Spleen (tissue), 11 donors: ENCODE measurements at regions not wholly inside any gene's neighbourhood (a gene's known extent, or its start where the extent isn't known, plus 50 kb on each side); places are given as distances from the start of the nearest gene placed in this dataset.

ENCODE experiments used
- DNase-seq: peaks from one replicate; pipeline ENCODE4 v3.0.0-alpha.2; 2020
- H3K27ac ChIP-seq, 8 donors: fragments of 200-600 bp; sonication (generic) in 7 of 8; 1 replicate in 4 of 8; 2 replicates in 4 of 8; pipeline versions ENCODE4 v1.5.0 to v1.8.0; 2016 to 2021; ENCODE audit warnings: inconsistent platforms in 4 of 8, mild to moderate bottlenecking in 4 of 8, moderate library complexity in 1 of 8
- H3K27me3 ChIP-seq, 7 donors: fragments of 200-600 bp; sonication (generic) in 6 of 7; replicated peaks in 1 of 7; 1 replicate in 4 of 7; 2 replicates in 3 of 7; pipeline versions ENCODE4 v1.5.0 to v1.8.0; 2016 to 2021; ENCODE audit warnings: inconsistent platforms in 3 of 7, mild to moderate bottlenecking in 1 of 7
- H3K36me3 ChIP-seq, 6 donors: fragments of 200-600 bp; sonication (generic) in 5 of 6; 1 replicate in 4 of 6; 2 replicates in 2 of 6; pipeline versions ENCODE4 v1.5.0 to v1.8.0; 2016 to 2021; ENCODE audit warnings: inconsistent platforms in 2 of 6
- H3K4me1 ChIP-seq, 6 donors: fragments of 200-600 bp; sonication (generic) in 5 of 6; 1 replicate in 3 of 6; 2 replicates in 3 of 6; pipeline versions ENCODE4 v1.5.0 to v1.8.0; 2016 to 2021; ENCODE audit warnings: inconsistent platforms in 3 of 6
- H3K4me3 ChIP-seq, 8 donors: fragments of 200-600 bp; sonication (generic) in 7 of 8; 1 replicate in 4 of 8; 2 replicates in 4 of 8; pipeline versions ENCODE4 v1.5.0 to v1.8.0; 2016 to 2021; ENCODE audit warnings: inconsistent platforms in 4 of 8, mild to moderate bottlenecking in 4 of 8, moderate library complexity in 2 of 8
- H3K9me3 ChIP-seq, 8 donors: fragments of 200-600 bp; sonication (generic) in 7 of 8; 1 replicate in 4 of 8; 2 replicates in 4 of 8; pipeline versions ENCODE4 v1.5.0 to v1.8.0; 2016 to 2021; ENCODE audit warnings: inconsistent platforms in 4 of 8
- POLR2A ChIP-seq, 3 donors: fragments of 450-650 bp; IDR thresholded peaks; one replicate each; pipeline ENCODE4 v1.5.1; 2017; ENCODE audit warnings: antibody characterized with exemption in 3 of 3, mild to moderate bottlenecking in 1 of 3
- POLR2AphosphoS5 ChIP-seq, 3 donors: sonication (generic); formaldehyde crosslinking; IDR thresholded peaks; one replicate each; pipeline ENCODE4 v1.5.1; 2017; ENCODE audit warnings: antibody characterized with exemption in 3 of 3
- WGBS, 5 donors: extraction: QIAGEN DNeasy Blood & Tissue Kit in 3 of 5; methylation state at CpG; one replicate each; pipeline versions ENCODE4 v1.1.5 to v1.1.7; 2013 to 2018; 5-methylcytosine and 5-hydroxymethylcytosine counted together
- intact Hi-C: fragments of 100-400 bp; cut with DNase I; formaldehyde crosslinking; loops from one replicate; pipeline ENCODE4 v1.15.0; 2023; ENCODE audit warnings: low total_unique reads
- TF ChIP-seq, protein P1 (sequence below), 11 experiments: fragments of 200-600 bp in 7 of 11; fragments of 450-650 bp in 4 of 11; sonication (generic) in 4 of 11; IDR thresholded peaks in 8 of 11; conservative IDR thresholded peaks in 3 of 11; 1 replicate in 7 of 11; 2 replicates in 4 of 11; pipeline versions ENCODE4 v1.4.0 to v1.8.0; 2016 to 2021; ENCODE audit warnings: antibody characterized with exemption in 11 of 11, inconsistent platforms in 4 of 11, mild to moderate bottlenecking in 1 of 11
- donor health status: healthy with polysubstance abuse.
- donor health status: DM: no; HTN: no; CAD: no; lungs with moderate emphysema.
- donor health status: DM: no; HTN: no; CAD: no.
- donor health status: Bipolar disorder and iron deficiency.
- donor health status: healthy.
- donor health status: DM: no; HTN: no; CAD: no.
- donor health status: DM: yes; HTN: yes; CAD: no.

DNA sequence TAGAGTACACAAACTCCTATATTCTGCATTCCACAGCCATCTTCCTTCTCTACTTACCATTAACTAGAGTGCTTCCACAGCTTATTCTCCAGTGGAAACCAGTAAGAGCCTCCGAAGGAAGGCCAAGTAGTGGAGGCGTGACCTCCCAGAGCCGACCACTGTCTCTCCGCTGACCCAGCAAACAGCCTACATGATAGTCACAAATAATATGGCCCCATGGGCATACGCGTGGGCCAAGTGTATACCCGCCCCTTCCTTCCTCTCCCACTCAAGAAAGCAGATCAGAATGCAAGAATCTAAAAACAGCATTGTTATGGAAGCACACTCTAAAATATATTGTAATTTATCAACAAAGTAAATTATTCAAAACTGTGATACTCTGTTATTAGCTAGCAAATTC is 526.6 kb upstream of the JARID2 start:
- Histone ChIP-seq H3K27me3 (no peaks in the 10 kb centered on the region), H3K4me3 (no peak overlapping the region), H3K4me1 (peaks cover 30 to 83% (median 70%) of the 10 kb centered on the region in 6 donors), H3K27ac (peak overlapping the region in 5 of 8 donors; percentile 76 to 91 (median 87)), H3K36me3 (no peaks in the 10 kb centered on the region), H3K9me3 (no peaks in the 10 kb centered on the region)
- TF ChIP-seq POLR2AphosphoS5 (IDR thresholded peaks at IDR 0.05) (peak in 1 of 3 donors; percentile 16), POLR2A (IDR thresholded peaks at IDR 0.05) (no peak)
- DNase-seq = no peak
- intact Hi-C loops = no loop called here
- 31 to 54% (median 46%) methylated on average over 7 of the region's 7 CpGs for WGBS, 5 donors

DNA sequence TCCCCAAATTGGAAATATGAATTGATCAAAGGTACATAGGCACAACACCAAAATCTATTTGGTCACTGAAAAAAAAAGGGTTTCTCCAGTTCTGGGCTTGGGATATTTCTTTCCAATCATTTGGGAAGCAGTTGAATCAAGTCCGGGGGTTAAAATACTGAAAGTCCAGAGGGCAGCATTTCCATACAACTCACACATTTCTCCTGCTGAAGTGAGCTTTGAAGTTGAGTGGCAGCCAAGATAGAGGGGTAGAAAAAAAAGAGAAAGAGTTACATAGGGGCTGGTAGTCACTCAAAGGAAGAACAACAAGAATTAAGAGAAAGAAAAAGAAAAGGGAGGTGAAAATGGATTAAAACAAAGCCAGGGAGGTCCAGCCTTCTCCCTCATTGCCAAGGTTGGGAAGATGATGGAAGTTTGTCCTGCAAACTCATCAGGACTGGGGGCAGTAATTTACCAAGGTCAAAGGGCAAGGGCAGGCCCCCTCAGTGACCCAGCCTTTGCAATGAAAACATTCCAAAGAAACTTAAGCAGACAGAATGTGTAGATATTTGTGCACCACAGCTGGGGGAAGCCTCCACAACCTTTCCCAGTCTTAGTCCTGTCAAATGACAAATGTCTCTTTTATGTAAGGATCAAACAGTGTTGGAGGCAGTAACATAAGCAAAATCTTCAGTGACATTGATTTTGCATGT is 525.3 kb upstream of the JARID2 start:
- Histone ChIP-seq H3K27ac (peak overlapping the region; percentile 43 to 91 (median 80)), H3K36me3 (no peaks in the 10 kb centered on the region), H3K4me3 (peak overlapping the region in 1 of 8 donors; percentile 57), H3K9me3 (no peaks in the 10 kb centered on the region), H3K4me1 (peaks cover 30 to 83% (median 70%) of the 10 kb centered on the region in 6 donors), H3K27me3 (no peaks in the 10 kb centered on the region)
- no peak for DNase-seq
- 76 to 85% (median 79%) methylated on average over 1 of the region's 1 CpG for WGBS, 5 donors
- intact Hi-C loops = no loop called here
- no peak for TF ChIP-seq POLR2AphosphoS5 (IDR thresholded peaks at IDR 0.05)
- TF ChIP-seq, protein P1, sequence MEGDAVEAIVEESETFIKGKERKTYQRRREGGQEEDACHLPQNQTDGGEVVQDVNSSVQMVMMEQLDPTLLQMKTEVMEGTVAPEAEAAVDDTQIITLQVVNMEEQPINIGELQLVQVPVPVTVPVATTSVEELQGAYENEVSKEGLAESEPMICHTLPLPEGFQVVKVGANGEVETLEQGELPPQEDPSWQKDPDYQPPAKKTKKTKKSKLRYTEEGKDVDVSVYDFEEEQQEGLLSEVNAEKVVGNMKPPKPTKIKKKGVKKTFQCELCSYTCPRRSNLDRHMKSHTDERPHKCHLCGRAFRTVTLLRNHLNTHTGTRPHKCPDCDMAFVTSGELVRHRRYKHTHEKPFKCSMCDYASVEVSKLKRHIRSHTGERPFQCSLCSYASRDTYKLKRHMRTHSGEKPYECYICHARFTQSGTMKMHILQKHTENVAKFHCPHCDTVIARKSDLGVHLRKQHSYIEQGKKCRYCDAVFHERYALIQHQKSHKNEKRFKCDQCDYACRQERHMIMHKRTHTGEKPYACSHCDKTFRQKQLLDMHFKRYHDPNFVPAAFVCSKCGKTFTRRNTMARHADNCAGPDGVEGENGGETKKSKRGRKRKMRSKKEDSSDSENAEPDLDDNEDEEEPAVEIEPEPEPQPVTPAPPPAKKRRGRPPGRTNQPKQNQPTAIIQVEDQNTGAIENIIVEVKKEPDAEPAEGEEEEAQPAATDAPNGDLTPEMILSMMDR (IDR thresholded peaks at IDR 0.05 in 8 of 11, conservative IDR thresholded peaks at IDR 0.05 in 3 of 11) = no peak
- TF ChIP-seq POLR2A (IDR thresholded peaks at IDR 0.05) = no peak

DNA sequence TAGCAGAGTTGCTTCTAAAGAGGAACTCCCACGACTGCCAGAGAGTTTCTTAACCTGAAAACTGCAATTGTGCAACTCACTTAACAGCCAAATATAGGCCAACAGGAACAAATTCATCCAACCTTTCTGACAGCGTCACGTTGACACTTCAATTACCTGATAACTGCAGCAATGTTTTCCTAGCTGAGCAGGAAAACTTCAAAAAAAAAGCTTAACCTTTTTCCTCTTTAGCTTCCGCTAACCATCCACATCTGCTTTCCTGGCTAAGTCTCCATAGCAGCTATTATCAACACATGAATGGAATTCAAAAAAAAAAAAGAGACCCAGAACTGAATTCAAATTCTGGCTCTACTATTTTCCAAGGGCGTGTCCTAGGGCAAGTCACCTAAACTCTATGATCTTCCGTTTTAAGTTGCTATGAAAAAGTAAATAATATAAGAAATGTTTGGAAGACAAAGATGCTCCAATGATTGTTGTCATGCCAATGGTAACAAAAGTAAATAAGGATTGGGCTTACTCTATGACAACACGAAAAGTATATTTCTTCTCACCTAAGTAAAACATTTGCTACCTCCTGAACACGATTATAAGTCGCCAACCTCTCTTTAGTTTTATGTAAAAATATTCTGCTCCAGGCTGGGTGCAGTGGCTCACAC is 524.6 kb upstream of the JARID2 start:
- intact Hi-C loops = no loop called here
- peak overlapping the region; percentile 43 to 91 (median 80) for H3K27ac ChIP-seq

DNA sequence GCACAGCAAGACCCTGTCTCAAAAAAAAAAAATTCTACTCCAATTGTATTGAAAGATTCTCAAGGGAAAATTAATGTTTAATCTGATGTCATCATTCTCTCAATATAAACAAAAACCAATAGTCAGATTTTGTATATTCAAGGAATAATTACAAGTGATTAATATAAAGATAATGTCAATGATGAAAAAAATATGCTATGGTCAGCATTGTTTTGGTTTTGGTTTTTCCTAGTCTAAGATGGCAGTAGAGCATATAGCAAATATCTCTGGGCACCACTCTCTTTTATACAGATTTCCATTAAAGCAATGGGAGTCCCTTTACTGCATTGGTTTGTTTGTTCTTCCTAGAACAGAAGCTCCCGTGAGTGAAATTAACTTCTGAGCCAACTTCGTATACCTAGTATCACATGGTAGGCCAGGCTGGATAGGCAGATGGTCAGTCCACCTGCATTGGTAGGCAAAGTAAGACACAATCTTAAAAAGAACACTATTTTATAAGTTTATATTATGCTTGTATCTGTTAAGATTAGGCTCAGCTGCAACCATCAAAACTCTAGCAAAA is 523.8 kb upstream of the JARID2 start:
- Histone ChIP-seq H3K4me1 (peaks cover 24 to 82% (median 61%) of the 10 kb centered on the region in 6 donors), H3K36me3 (no peaks in the 10 kb centered on the region), H3K27me3 (no peaks in the 10 kb centered on the region), H3K9me3 (no peaks in the 10 kb centered on the region), H3K27ac (peak overlapping the region; percentile 21 to 91 (median 80)), H3K4me3 (peak overlapping the region in 1 of 8 donors; percentile 49)
- no peak for DNase-seq
- intact Hi-C loops = no loop called here
- TF ChIP-seq POLR2A (IDR thresholded peaks at IDR 0.05) (no peak), POLR2AphosphoS5 (IDR thresholded peaks at IDR 0.05) (no peak)
- TF ChIP-seq, protein P1 (IDR thresholded peaks at IDR 0.05 in 8 of 11, conservative IDR thresholded peaks at IDR 0.05 in 3 of 11) = no peak
- WGBS, 5 donors = 88 to 95% (median 90%) methylated on average over 2 of the region's 2 CpGs

More for the DNA sequence above, 524.6 kb upstream of the JARID2 start:
- peak in 1 of 3 donors; percentile 59 for TF ChIP-seq POLR2AphosphoS5 (IDR thresholded peaks at IDR 0.05)
- TF ChIP-seq, protein P1 (IDR thresholded peaks at IDR 0.05 in 8 of 11, conservative IDR thresholded peaks at IDR 0.05 in 3 of 11) = no peak
- DNase-seq = no peak
- Histone ChIP-seq H3K4me1 (peaks cover 30 to 82% (median 68%) of the 10 kb centered on the region in 6 donors), H3K4me3 (peak overlapping the region in 1 of 8 donors; percentile 57), H3K36me3 (no peaks in the 10 kb centered on the region), H3K9me3 (no peaks in the 10 kb centered on the region), H3K27me3 (no peaks in the 10 kb centered on the region)
- 47 to 57% (median 50%) methylated on average over 9 of the region's 9 CpGs for WGBS, 5 donors
